ENCODE measurements at regions not wholly inside any gene's neighbourhood (a gene's known extent, or its start where the extent isn't known, plus 50 kb on each side); places are given as distances from the start of the nearest gene placed in this dataset.

- ChIA-PET CTCF (no interaction called here), POLR2A (no interaction called here)
Measured at GRCh38 chr3:96705895-96706294, 108.5 kb upstream of the EPHA6 start.

DNA sequence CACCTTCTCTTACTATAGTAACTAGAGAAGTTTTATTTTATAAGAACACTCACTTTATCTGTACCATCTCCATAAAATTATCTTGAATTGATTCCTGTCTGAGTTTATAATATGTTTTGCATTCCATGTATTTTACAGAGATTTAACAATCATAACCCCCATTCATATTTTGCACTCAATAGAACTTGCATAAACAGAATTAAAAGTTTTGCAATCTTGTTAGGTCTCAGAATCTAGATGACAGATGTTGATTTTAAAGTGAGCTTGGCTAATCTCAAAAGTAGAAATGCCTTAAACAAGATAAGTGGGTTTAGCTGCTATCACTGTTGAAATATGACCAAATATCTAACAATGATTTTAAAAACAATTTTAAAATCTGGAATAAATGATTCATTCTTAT is 107.9 kb upstream of the EPHA6 start:
- ChIA-PET POLR2A (no interaction called here), CTCF (no interaction called here)
- DNase-seq (ENCODE audit: low read depth), result no peak
- no peak overlapping the region for H3K4me3 ChIP-seq (ENCODE audit: low read depth, low read length)
- no peaks in the 10 kb centered on the region for H3K27me3 ChIP-seq (ENCODE audit: control insufficient read depth, insufficient read depth, low read length)
- H3K36me3 ChIP-seq (ENCODE audit: control insufficient read depth, insufficient read depth, low read length), result no peaks in the 10 kb centered on the region
- TF ChIP-seq CTCF (IDR thresholded peaks at IDR 0.05; ENCODE audit: insufficient read depth, low read depth, low read length), result no peak

More at GRCh38 chr3:96705895-96706294, 108.5 kb upstream of the EPHA6 start:
- no peak for TF ChIP-seq CTCF (IDR thresholded peaks at IDR 0.05; ENCODE audit: insufficient read depth, low read depth, low read length)
- Histone ChIP-seq H3K36me3 (ENCODE audit: control insufficient read depth, insufficient read depth, low read length) (no peaks in the 10 kb centered on the region), H3K4me3 (ENCODE audit: low read depth, low read length) (no peak overlapping the region), H3K27me3 (ENCODE audit: control insufficient read depth, insufficient read depth, low read length) (no peaks in the 10 kb centered on the region)
- no peak for DNase-seq (ENCODE audit: low read depth)

GRCh38 chr3:96711816-96712215 is 102.6 kb upstream of the EPHA6 start:
- H3K27me3 ChIP-seq (ENCODE audit: control insufficient read depth, insufficient read depth, low read length), result no peaks in the 10 kb centered on the region
- no peaks in the 10 kb centered on the region for H3K36me3 ChIP-seq (ENCODE audit: control insufficient read depth, insufficient read depth, low read length)
- TF ChIP-seq CTCF (IDR thresholded peaks at IDR 0.05; ENCODE audit: insufficient read depth, low read depth, low read length), result no peak
- POLR2A ChIA-PET, result no interaction called here
- CTCF ChIA-PET, result interaction anchor here (0.5 kb wide), 1 partner anchor 11 kb away, joined by 4 read pairs; no protein-coding TSS in a partner anchor
- no peak for DNase-seq (ENCODE audit: low read depth)
- no peak overlapping the region for H3K4me3 ChIP-seq (ENCODE audit: low read depth, low read length)

DNA sequence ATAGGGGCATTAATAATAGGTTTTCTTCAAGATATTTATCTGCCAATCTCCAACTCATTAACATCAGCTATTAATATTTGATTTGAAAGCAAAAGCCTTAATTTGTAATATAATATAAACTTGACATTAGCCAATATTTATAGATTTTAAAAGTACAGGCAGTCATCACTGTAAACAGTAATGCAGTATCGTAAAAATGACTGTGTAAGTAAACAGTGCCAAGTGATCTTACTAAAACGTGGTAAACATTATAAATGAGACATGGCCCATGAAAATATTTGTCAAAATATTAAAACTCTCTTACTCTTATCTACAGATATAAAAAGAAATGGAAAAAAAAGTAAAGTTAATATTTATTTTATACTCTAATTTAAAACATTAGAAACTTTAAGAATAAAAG is 101.6 kb upstream of the EPHA6 start:
- no peaks in the 10 kb centered on the region for H3K36me3 ChIP-seq (ENCODE audit: control insufficient read depth, insufficient read depth, low read length)
- no peak overlapping the region for H3K4me3 ChIP-seq (ENCODE audit: low read depth, low read length)
- no peak for DNase-seq (ENCODE audit: low read depth)
- TF ChIP-seq CTCF (IDR thresholded peaks at IDR 0.05; ENCODE audit: insufficient read depth, low read depth, low read length), result no peak
- POLR2A ChIA-PET, result no interaction called here
- no peaks in the 10 kb centered on the region for H3K27me3 ChIP-seq (ENCODE audit: control insufficient read depth, insufficient read depth, low read length)
- CTCF ChIA-PET, result no interaction called here

DNA sequence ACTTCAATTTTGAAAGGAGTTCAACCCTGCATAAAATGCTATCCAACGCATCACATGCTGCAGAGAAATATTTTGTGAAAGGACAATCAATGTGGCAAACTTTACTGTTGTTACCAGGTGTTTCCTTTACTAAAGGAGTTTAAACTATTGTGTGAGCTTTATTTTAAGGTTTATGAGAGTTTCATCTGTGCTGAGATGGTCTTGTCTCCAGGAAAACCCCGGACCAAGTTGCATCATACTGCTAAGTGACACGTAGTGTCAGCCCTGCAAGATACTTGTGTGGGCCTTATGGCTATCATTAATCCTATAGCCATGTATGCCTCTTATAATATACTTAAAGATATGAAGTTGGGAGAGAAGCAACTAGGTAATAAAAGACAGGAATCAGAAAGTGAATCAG is 94.5 kb upstream of the EPHA6 start:
- CTCF ChIA-PET, result no interaction called here
- POLR2A ChIA-PET, result no interaction called here
- no peaks in the 10 kb centered on the region for H3K36me3 ChIP-seq (ENCODE audit: control insufficient read depth, insufficient read depth, low read length)
- no peak for DNase-seq (ENCODE audit: low read depth)
- no peak overlapping the region for H3K4me3 ChIP-seq (ENCODE audit: low read depth, low read length)
- no peak for TF ChIP-seq CTCF (IDR thresholded peaks at IDR 0.05; ENCODE audit: insufficient read depth, low read depth, low read length)
- H3K27me3 ChIP-seq (ENCODE audit: control insufficient read depth, insufficient read depth, low read length), result no peaks in the 10 kb centered on the region
